K562 (cell line): ENCODE measurements at regions not wholly inside any gene's neighbourhood (a gene's known extent, or its start where the extent isn't known, plus 50 kb on each side); places are given as distances from the start of the nearest gene placed in this dataset.

Source experiments
- ATAC-seq: fragments of 200-7000 bp; cut with Tn5 transposase; 3 replicates; pipeline ENCODE4 v1.9.1; 2020; ENCODE audit warnings: moderate library complexity
- BruUV-seq: library from RNA; stranded (reverse); fragments of 400-500 nt; replicated peaks from 2 replicates; lab custom pipeline; 2021; lab: Mats Ljungman, UMichigan
- CTCF ChIA-PET: fragments of 300-600 bp; formaldehyde crosslinking; extraction: SDS; loops from one replicate; lab custom pipeline; 2021; ENCODE audit warnings: low intra/inter-chr PET ratio; lab: Yijun Ruan, JAX
- POLR2A ChIA-PET: fragments of 300-600, 350-650 bp; sonication (Branson Sonifier 250); formaldehyde crosslinking; extraction: SDS; loops from one replicate; lab custom pipeline; 2021; ENCODE audit warnings: antibody characterized with exemption, inconsistent platforms; lab: Yijun Ruan, JAX
- DNase-seq, 4 experiments: peaks; one replicate each; pipeline versions ENCODE4 v3.0.0 to v3.0.0-alpha.2; 2011 to 2018; ENCODE audit warnings: low spot score in 3 of 4, mixed read lengths in 3 of 4; ENCODE audit errors: extremely low read depth in 1 of 4
- FAIRE-seq: peaks from 2 replicates; lab custom pipeline; 2011; peaks lifted over from hg19 to GRCh38; lab: Jason Lieb, UNC
- H2AFZ ChIP-seq: 2 replicates; pipeline ENCODE4 v1.6.0; 2011; ENCODE audit warnings: low read depth, low read length, control low read depth, inconsistent platforms
- H3K27ac ChIP-seq: fragments of 200-600 bp; 3 replicates; pipeline ENCODE4 v1.8.0; 2011; ENCODE audit warnings: low read depth, mild to moderate bottlenecking, control low read depth, inconsistent platforms, low read length, moderate library complexity, mixed read lengths; ENCODE audit errors: extremely low read depth
- H3K27me3 ChIP-seq, 2 experiments: fragments of 300-600 bp in 1 of 2; 2 replicates in 1 of 2; 3 replicates in 1 of 2; pipeline versions ENCODE4 v1.6.0 to v1.8.0; 2011; ENCODE audit warnings: inconsistent platforms in 2 of 2, low read length in 2 of 2, mild to moderate bottlenecking in 1 of 2, mixed read lengths in 1 of 2, moderate library complexity in 1 of 2; ENCODE audit not compliant: control insufficient read depth in 2 of 2, insufficient read depth in 2 of 2
- H3K36me3 ChIP-seq: fragments of 300-600 bp; 3 replicates; pipeline ENCODE4 v1.8.0; 2011; ENCODE audit warnings: mild to moderate bottlenecking, low read length, inconsistent platforms; ENCODE audit not compliant: control insufficient read depth, insufficient read depth
- H3K4me1 ChIP-seq, 2 experiments: fragments of 200-600 bp in 1 of 2; replicated peaks in 1 of 2; 2 replicates in 1 of 2; 3 replicates in 1 of 2; pipeline versions ENCODE4 v1.5.1 to v1.8.0; 2011; ENCODE audit warnings: inconsistent platforms in 2 of 2, low read length in 2 of 2, mild to moderate bottlenecking in 1 of 2, mixed read lengths in 1 of 2, moderate library complexity in 1 of 2; ENCODE audit not compliant: control insufficient read depth in 2 of 2, insufficient read depth in 2 of 2
- H3K4me2 ChIP-seq: 2 replicates; pipeline ENCODE4 v1.6.1; 2011; ENCODE audit warnings: low read length, control low read depth, inconsistent platforms, mixed read lengths; ENCODE audit not compliant: insufficient read depth
- H3K4me3 ChIP-seq: fragments of 200-600 bp; sonication (generic), shearing (Covaris generic); 2 replicates; pipeline ENCODE4 v1.5.1; 2016; ENCODE audit warnings: control low read depth, inconsistent platforms
- H3K79me2 ChIP-seq: fragments of 200-600 bp; 3 replicates; pipeline ENCODE4 v1.8.0; 2011; ENCODE audit warnings: low read length, inconsistent platforms; ENCODE audit not compliant: control insufficient read depth, insufficient read depth
- H3K9ac ChIP-seq, 2 experiments: 2 replicates each; pipeline versions ENCODE4 v1.6.0 to v1.6.1; 2011; ENCODE audit warnings: low read depth in 2 of 2, low read length in 2 of 2, control low read depth in 1 of 2, inconsistent platforms in 1 of 2, mild to moderate bottlenecking in 1 of 2, mixed read lengths in 1 of 2; ENCODE audit not compliant: insufficient read depth in 1 of 2
- H3K9me1 ChIP-seq: one replicate; pipeline ENCODE4 v1.6.0; 2011; ENCODE audit warnings: inconsistent platforms, mild to moderate bottlenecking, low read length, moderate library complexity; ENCODE audit not compliant: control insufficient read depth, insufficient read depth
- H3K9me3 ChIP-seq: replicated peaks from 2 replicates; pipeline ENCODE4 v1.5.1; 2011; ENCODE audit warnings: low read depth, low read length, inconsistent platforms; ENCODE audit not compliant: control insufficient read depth, insufficient read depth
- H4K20me1 ChIP-seq: replicated peaks from 2 replicates; pipeline ENCODE4 v1.6.1; 2011; ENCODE audit warnings: low read length, inconsistent platforms, mixed read lengths; ENCODE audit not compliant: control insufficient read depth, insufficient read depth
- CHAMP1 ChIP-seq: fragments of 450-650 bp; IDR thresholded peaks from 2 replicates; pipeline ENCODE4 v1.6.1; 2016; ENCODE audit warnings: mild to moderate bottlenecking
- DMBX1 ChIP-seq: fragments of 250-450 bp; sonication (Bioruptor Pico); IDR thresholded peaks from 2 replicates; pipeline ENCODE4 v1.8.0; 2022; ENCODE audit warnings: inconsistent platforms, mild to moderate bottlenecking, moderate library complexity, borderline replicate concordance
- GATAD2A ChIP-seq: fragments of 450-650 bp; IDR thresholded peaks from 2 replicates; pipeline ENCODE4 v1.6.1; 2017
- GATAD2B ChIP-seq: fragments of 450-650 bp; IDR thresholded peaks from 2 replicates; pipeline ENCODE4 v1.6.1; 2017; ENCODE audit warnings: mild to moderate bottlenecking, borderline replicate concordance
- NEUROD1 ChIP-seq: fragments of 150-350 bp; IDR thresholded peaks from 2 replicates; pipeline ENCODE4 v1.6.1; 2014; ENCODE audit warnings: borderline replicate concordance, low read length, low read depth; ENCODE audit not compliant: partially characterized antibody
- PURB ChIP-seq: sonication (generic); formaldehyde crosslinking; IDR thresholded peaks from 2 replicates; pipeline ENCODE4 v1.9.0; 2021; ENCODE audit warnings: low read depth, mild to moderate bottlenecking, missing genetic modification reagents
- RAD21 ChIP-seq, 2 experiments: fragments of 250-450 bp in 1 of 2; fragments of 450-650 bp in 1 of 2; sonication (Bioruptor Pico) in 1 of 2; formaldehyde crosslinking in 1 of 2; IDR thresholded peaks in 1 of 2; conservative IDR thresholded peaks in 1 of 2; 2 replicates each; pipeline versions ENCODE4 v1.4.0 to v1.8.0; 2020 to 2022; ENCODE audit warnings: mild to moderate bottlenecking in 2 of 2, moderate library complexity in 1 of 2
- RREB1 ChIP-seq: fragments of 250-450 bp; sonication (Bioruptor Pico); IDR thresholded peaks from 2 replicates; pipeline ENCODE4 v1.4.0; 2020
- SNAPC5 ChIP-seq: fragments of 250-450 bp; sonication (Bioruptor Pico); IDR thresholded peaks from 2 replicates; pipeline ENCODE4 v1.8.0; 2021; ENCODE audit warnings: moderate library complexity, mild to moderate bottlenecking, inconsistent platforms
- SREBF2 ChIP-seq: sonication (generic); formaldehyde crosslinking; IDR thresholded peaks from 2 replicates; pipeline ENCODE4 v1.4.0; 2020; ENCODE audit warnings: mild to moderate bottlenecking, missing genetic modification reagents
- WHSC1 ChIP-seq: IDR thresholded peaks from one replicate; pipeline ENCODE4 v1.6.1; 2012; ENCODE audit warnings: low read length, control low read depth, inconsistent platforms
- ZNF316 ChIP-seq: fragments of 450-650 bp; IDR thresholded peaks from 2 replicates; pipeline ENCODE4 v1.6.1; 2016
- WGBS: fragments of 100-300 bp; shearing (Covaris generic); methylation state at CpG from one replicate; pipeline ENCODE4 v1.1.6; 2016; ENCODE audit warnings: low coverage, mixed read lengths; ENCODE audit not compliant: insufficient coverage; ENCODE audit errors: missing lambda C conversion rate; 5-methylcytosine and 5-hydroxymethylcytosine counted together
- in situ Hi-C: fragments of 300-500 bp; cut with MboI; formaldehyde crosslinking; loops from 4 replicates; pipeline ENCODE4 v1.15.0; 2018; ENCODE audit warnings: inconsistent platforms, mixed read lengths
- intact Hi-C: fragments of 100-400 bp; cut with micrococcal nuclease; formaldehyde crosslinking; loops from 2 replicates; pipeline ENCODE4 v1.14.2; 2022

- Histone ChIP-seq H3K79me2 (no peaks in the 10 kb centered on the region), H3K4me1 (no peaks in the 10 kb centered on the region), H3K9me3 (no peaks in the 10 kb centered on the region), H3K4me3 (no peak overlapping the region), H3K27ac (no peak overlapping the region), H3K9ac (no peak overlapping the region), H4K20me1 (no peaks in the 10 kb centered on the region), H3K4me2 (no peak overlapping the region), H3K9me1 (no peaks in the 10 kb centered on the region), H2AFZ (no peak overlapping the region), H3K27me3 (no peaks in the 10 kb centered on the region), H3K36me3 (no peaks in the 10 kb centered on the region)
- no TSS peak for BruUV-seq
- intact Hi-C loops (no loop called here), in situ Hi-C loops (no loop called here)
- POLR2A ChIA-PET = no interaction called here
- no peak for TF ChIP-seq GATAD2B
- TF ChIP-seq ZNF316 = no peak
- TF ChIP-seq RREB1 = no peak
- no peak for TF ChIP-seq SREBF2 (CRISPR knock-in tag)
- TF ChIP-seq WHSC1 = no peak
- no peak for TF ChIP-seq PURB (CRISPR knock-in tag)
- no peak for TF ChIP-seq NEUROD1
- TF ChIP-seq DMBX1 = no peak
- no peak for TF ChIP-seq SNAPC5
- TF ChIP-seq CHAMP1 = no peak
- TF ChIP-seq RAD21 (CRISPR knock-in tag; conservative IDR thresholded peaks at IDR 0.05 in 1 of 2, IDR thresholded peaks at IDR 0.05 in 1 of 2) = no peak
- no peak for TF ChIP-seq GATAD2A
- CTCF ChIA-PET = no interaction called here
- 71% methylated on average over 1 of the region's 1 CpG for WGBS
- DNase-seq (no peak), FAIRE-seq (no peak), ATAC-seq (no peak)
Observed at GRCh38 chr4:126404549-126404948, 1089.8 kb downstream of the FAT4 start.
